ENCODE measurements at regions not wholly inside any gene's neighbourhood (a gene's known extent, or its start where the extent isn't known, plus 50 kb on each side); places are given as distances from the start of the nearest gene placed in this dataset.

DNA sequence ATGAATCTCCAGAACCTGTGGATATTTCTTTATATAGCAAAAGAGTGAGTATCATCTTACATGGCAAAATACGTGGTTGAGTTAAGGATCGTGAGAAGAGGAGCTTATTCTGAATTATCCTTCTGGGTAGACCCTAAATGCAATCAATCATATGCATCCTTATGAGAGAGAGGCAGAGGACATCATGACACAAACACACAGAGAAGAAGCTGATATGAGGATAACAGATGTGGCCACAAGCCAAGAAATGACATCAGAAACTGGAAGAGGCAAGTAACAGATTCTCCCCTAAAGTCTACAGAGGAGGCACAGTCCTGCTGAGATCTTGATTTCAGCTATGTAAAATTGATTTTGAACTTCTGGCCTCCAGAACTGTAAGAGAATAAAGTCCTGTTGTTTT, 730.2 kb upstream of the ZNF804A start:
- Mint-ChIP-seq H3K9me3 (peaks cover 5% of the 10 kb centered on the region), H3K27ac (no peak overlapping the region), H3K4me1 (ENCODE audit: low read depth) (no peaks in the 10 kb centered on the region), H3K4me3 (no peak overlapping the region), H3K27me3 (no peaks in the 10 kb centered on the region), H3K36me3 (ENCODE audit: low read depth) (no peaks in the 10 kb centered on the region)
- CTCF ChIA-PET: no interaction called here
- no peak for ATAC-seq (ENCODE audit: poor library complexity)
- no peaks in the 10 kb centered on the region for H3K4me1 ChIP-seq (ENCODE audit: insufficient read depth, low read length)
- no peaks in the 10 kb centered on the region for H3K9me3 ChIP-seq (ENCODE audit: control insufficient read depth in 1 of 2, insufficient read depth in 1 of 2, low read length in 2 of 2)
- TF ChIP-seq, protein P1, sequence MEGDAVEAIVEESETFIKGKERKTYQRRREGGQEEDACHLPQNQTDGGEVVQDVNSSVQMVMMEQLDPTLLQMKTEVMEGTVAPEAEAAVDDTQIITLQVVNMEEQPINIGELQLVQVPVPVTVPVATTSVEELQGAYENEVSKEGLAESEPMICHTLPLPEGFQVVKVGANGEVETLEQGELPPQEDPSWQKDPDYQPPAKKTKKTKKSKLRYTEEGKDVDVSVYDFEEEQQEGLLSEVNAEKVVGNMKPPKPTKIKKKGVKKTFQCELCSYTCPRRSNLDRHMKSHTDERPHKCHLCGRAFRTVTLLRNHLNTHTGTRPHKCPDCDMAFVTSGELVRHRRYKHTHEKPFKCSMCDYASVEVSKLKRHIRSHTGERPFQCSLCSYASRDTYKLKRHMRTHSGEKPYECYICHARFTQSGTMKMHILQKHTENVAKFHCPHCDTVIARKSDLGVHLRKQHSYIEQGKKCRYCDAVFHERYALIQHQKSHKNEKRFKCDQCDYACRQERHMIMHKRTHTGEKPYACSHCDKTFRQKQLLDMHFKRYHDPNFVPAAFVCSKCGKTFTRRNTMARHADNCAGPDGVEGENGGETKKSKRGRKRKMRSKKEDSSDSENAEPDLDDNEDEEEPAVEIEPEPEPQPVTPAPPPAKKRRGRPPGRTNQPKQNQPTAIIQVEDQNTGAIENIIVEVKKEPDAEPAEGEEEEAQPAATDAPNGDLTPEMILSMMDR (IDR thresholded peaks at IDR 0.05): no peak
- intact Hi-C loops (cut with DNase I, micrococcal nuclease): no loop called here
- H3K27me3 ChIP-seq (ENCODE audit: control insufficient read depth in 1 of 2, insufficient read depth in 2 of 2, low read length in 2 of 2): no peaks in the 10 kb centered on the region
- no peak overlapping the region for H3K27ac ChIP-seq (ENCODE audit: low read depth in 1 of 2, low read length in 2 of 2)
- H3K4me3 ChIP-seq (ENCODE audit: low read length): no peak overlapping the region
- H3K36me3 ChIP-seq (ENCODE audit: insufficient read depth, low read length): no peaks in the 10 kb centered on the region
- POLR2A ChIA-PET: no interaction called here
- no peak for DNase-seq

DNA sequence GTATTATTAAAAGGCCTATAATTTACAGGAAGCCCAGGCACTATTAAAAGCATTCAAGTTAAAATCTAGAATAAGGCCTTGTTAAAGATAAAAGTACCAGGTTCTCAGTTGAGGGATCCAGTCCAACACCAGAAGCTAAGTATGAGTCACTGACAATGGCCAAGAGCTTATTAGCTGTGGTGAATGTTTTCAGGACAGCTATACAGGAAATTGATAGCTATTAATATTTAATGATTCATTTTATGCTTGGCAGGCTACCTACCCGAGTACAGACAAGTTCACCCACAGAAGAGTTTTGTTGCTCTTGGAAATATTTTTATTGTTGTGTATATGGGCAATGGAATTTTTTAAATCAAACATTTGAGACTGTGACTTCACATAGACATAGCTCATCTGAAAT, 729.6 kb upstream of the ZNF804A start:
- no peaks in the 10 kb centered on the region for H3K9me3 ChIP-seq (ENCODE audit: control insufficient read depth in 1 of 2, insufficient read depth in 1 of 2, low read length in 2 of 2)
- ChIA-PET POLR2A (no interaction called here), CTCF (interaction anchor here (1.1 kb wide), 1 partner anchor 11 kb away, joined by 3 read pairs; no protein-coding TSS in a partner anchor)
- DNase-seq (no peak), ATAC-seq (ENCODE audit: poor library complexity) (no peak)
- H3K4me3 ChIP-seq (ENCODE audit: low read length): no peak overlapping the region
- H3K36me3 ChIP-seq (ENCODE audit: insufficient read depth, low read length): no peaks in the 10 kb centered on the region
- Mint-ChIP-seq H3K4me3 (no peak overlapping the region), H3K36me3 (ENCODE audit: low read depth) (no peaks in the 10 kb centered on the region), H3K27me3 (no peaks in the 10 kb centered on the region), H3K9me3 (peaks cover 5% of the 10 kb centered on the region), H3K27ac (no peak overlapping the region), H3K4me1 (ENCODE audit: low read depth) (no peaks in the 10 kb centered on the region)
- no peaks in the 10 kb centered on the region for H3K4me1 ChIP-seq (ENCODE audit: insufficient read depth, low read length)
- TF ChIP-seq, protein P1 (IDR thresholded peaks at IDR 0.05): no peak
- no peak overlapping the region for H3K27ac ChIP-seq (ENCODE audit: low read depth in 1 of 2, low read length in 2 of 2)
- no peaks in the 10 kb centered on the region for H3K27me3 ChIP-seq (ENCODE audit: control insufficient read depth in 1 of 2, insufficient read depth in 2 of 2, low read length in 2 of 2)
- intact Hi-C loops (cut with DNase I, micrococcal nuclease): no loop called here

DNA sequence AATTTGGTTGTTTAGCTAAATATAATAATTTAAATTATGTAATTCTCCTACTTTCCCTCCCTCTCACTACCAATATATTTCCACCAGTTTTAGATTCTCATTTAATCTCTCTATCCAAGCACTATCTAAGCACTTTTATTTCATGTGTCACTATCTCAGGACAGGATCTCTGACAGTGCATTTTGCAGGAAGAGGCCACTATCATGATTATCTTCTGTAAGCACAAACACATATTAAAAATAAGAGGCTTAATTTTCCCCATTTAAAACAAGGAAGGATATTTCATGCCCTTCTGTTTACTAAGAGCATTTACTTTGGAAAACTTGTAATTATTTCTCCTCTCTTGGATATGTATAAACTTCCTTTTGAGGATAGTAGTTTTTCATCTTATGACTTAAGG, 726.2 kb upstream of the ZNF804A start:
- intact Hi-C loops (cut with DNase I, micrococcal nuclease): no loop called here
- Mint-ChIP-seq H3K36me3 (ENCODE audit: low read depth) (no peaks in the 10 kb centered on the region), H3K9me3 (peaks cover 1% of the 10 kb centered on the region), H3K27ac (no peak overlapping the region), H3K27me3 (no peaks in the 10 kb centered on the region), H3K4me1 (ENCODE audit: low read depth) (no peaks in the 10 kb centered on the region), H3K4me3 (no peak overlapping the region)
- no peaks in the 10 kb centered on the region for H3K4me1 ChIP-seq (ENCODE audit: insufficient read depth, low read length)
- no peak overlapping the region for H3K27ac ChIP-seq (ENCODE audit: low read depth in 1 of 2, low read length in 2 of 2)
- DNase-seq (no peak), ATAC-seq (ENCODE audit: poor library complexity) (no peak)
- POLR2A ChIA-PET: no interaction called here
- H3K9me3 ChIP-seq (ENCODE audit: control insufficient read depth in 1 of 2, insufficient read depth in 1 of 2, low read length in 2 of 2): no peaks in the 10 kb centered on the region
- H3K27me3 ChIP-seq (ENCODE audit: control insufficient read depth in 1 of 2, insufficient read depth in 2 of 2, low read length in 2 of 2): no peaks in the 10 kb centered on the region
- H3K4me3 ChIP-seq (ENCODE audit: low read length): no peak overlapping the region
- no peaks in the 10 kb centered on the region for H3K36me3 ChIP-seq (ENCODE audit: insufficient read depth, low read length)
- TF ChIP-seq, protein P1 (IDR thresholded peaks at IDR 0.05): no peak
- CTCF ChIA-PET: no interaction called here
